Bone marrow (tissue), 2 donors: ENCODE measurements at regions not wholly inside any gene's neighbourhood (a gene's known extent, or its start where the extent isn't known, plus 50 kb on each side); places are given as distances from the start of the nearest gene placed in this dataset.
"Not testable (repeated sequence)": the region's sequence is repeated elsewhere in the genome, so short reads cannot be mapped to it uniquely, and the experiment has no call there.

Experiments used
- DNase-seq, 2 donors: peaks; one replicate each; lab custom pipeline; 2025; lab: John Stamatoyannopoulos, UW

DNA sequence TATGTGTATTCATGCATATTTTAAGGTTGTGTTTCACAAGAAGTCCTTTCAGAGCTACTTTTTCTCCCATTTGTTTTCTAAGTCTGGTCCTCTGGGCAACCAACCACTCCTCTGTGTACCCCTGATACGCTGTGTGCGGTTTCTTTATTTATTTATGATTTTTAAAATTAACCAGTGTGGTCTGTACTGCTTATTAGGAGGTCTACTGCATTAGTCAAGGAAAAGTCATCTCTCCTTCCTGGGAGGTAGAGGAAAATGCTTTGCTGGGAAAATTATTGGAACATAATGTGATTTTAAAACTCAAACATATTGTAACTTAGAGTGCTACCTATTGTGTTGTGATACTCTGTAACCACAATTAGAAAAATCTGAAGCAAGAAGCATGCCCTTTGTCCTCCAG is 1404.3 kb downstream of the SUCLG1 start:
- DNase-seq = no peak

- no peak for DNase-seq
Measured at GRCh38 chr2:83051538-83052170, 1407.4 kb downstream of the SUCLG1 start.

DNA sequence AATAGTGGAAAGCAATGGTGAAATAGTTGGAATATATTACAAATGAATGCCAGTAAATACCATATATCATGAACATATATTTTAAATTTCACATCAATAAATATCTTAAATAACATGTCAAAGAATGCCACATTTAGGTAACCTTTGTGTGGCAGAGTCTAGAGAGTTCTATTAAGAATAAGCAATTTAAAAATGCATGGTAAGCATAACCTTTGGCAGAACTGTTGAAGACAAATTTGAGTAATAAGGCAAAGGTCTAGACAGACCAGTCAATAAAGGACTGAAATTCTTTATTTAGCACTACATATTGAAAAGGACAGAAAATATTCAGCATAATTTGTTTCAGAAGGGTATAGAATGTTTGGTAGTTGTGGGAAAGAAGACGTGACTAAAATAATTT is 1417.0 kb downstream of the SUCLG1 start:
- no peak for DNase-seq

- DNase-seq = no peak
Measured at GRCh38 chr2:83022631-83023210, 1436.4 kb downstream of the SUCLG1 start.

- DNase-seq = no peak
Measured at GRCh38 chr2:83017366-83018090, 1441.6 kb downstream of the SUCLG1 start.

DNA sequence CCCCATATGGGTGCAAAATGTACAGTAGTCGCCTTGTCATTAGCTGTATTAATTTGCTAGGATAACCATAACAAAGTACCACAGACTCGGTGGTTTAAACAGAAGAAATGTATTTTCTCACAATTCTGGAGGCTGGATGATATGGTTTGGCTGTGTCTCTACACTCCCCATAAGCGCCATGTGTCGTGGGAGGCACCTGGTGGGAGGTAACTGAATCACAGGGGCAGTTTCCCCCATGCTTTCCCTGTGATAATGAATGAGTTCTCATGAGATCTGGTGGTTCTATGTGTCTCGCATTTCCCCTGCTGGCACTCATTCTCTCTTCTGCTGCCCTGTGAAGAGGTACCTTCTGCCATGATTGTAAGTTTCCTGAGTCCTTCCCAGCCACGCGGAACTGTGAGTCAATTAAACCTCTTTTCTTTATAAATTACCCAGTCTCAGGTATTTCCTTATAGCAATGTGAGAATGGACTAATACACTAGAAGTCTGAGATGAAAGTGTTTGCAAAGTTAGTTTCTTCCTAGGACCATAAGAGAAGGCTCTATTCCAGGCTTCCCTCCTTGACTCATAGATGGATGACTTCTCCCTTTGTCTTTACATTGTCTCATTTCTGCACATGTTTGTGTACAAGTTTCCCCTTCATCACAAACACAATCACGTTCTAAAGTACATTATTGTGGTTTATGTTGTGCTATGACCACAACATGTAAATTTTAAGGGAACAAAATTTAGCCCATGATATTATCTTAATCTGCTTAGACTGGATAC is 1442.6 kb downstream of the SUCLG1 start:
- DNase-seq = no peak

- no peak for DNase-seq
Measured at GRCh38 chr2:83015900-83016299, 1443.2 kb downstream of the SUCLG1 start.

DNA sequence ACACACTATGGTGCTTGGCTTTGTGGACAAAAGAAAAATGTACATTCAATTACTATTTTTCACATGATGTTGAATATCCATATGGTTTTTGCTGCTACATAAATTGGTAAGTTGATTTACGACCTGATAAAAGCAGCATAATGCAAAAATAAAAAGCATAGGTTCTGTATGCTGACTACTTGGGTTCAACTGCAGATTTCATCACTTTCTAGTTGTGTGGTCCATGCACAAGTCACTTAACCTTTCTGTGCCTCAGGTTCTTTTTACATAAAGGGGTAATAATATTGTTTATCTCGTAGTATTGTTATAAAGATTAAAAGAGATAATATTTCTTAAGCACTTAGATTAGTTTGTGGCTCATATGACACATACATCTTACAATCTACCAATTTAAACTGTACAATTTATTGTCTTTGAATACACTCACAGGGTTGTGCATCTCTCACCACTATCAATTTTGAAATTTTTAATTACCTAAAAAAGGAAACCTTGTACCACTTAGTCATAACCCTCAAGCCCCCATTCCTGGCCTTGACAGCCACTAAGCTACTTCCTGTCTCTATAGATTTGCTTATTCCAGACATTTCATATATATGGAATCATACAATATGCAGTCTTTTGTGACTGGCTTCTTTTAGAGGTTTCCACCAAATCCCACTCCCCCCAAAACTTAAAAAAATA is 1443.9 kb downstream of the SUCLG1 start:
- no peak for DNase-seq

DNA sequence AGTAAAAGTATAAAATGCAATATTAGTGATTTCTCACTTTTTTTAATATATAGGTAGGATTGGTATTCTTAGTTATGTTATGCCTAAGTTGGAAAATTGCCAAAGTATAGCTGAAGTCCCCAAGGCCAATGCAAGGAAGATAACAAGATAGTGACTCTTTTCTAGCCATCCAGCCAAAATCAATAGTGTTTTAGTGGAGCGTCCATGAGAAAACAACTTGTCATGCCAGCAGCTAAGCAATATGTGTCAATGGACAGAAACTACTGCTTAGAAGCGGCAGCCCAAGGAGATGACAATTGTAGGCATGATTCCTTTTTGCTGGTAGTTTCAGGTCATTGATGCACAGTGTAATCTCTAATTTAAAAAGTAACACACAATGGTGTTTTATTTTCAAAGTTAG is 1444.6 kb downstream of the SUCLG1 start:
- DNase-seq = no peak

DNA sequence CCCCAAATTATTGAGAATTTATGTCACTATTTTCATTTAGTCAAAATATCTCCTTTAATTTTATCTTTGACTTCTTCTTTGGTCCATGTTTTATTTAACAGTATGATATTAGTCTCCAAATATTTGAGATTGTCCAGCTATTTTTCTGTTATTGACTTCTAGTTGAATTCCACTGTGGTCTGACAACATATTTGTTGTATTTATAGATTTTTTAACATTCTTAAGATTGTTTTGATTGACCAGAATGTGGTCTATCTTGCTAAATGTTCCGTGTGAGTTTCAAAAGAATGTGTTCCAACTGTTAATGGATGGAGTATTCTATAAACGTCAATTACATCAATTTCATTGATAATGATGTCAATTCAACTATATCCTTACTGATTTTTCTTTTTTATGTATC is 1452.1 kb downstream of the SUCLG1 start:
- no peak for DNase-seq

GRCh38 chr2:83003555-83003954 is 1455.5 kb downstream of the SUCLG1 start:
- DNase-seq = no peak

DNA sequence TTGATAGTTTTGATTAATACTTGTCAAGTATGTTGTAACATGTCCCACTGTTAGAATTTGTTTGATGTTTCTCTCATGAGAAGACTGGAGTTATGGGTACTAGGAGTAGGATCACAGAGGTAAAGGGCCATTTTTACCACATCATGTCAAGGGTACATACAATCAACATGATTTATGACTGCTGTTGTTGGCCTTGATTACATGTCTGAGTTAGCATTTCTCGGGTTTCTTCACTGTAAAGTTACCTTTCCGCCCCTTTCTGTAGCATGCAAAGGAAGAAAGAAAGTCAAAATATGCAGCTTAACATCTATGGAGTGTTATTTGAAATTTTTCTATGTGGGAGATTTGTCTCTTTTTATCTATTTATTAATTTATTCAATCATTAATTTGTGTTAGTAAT is 1456.4 kb downstream of the SUCLG1 start:
- DNase-seq = no peak

DNA sequence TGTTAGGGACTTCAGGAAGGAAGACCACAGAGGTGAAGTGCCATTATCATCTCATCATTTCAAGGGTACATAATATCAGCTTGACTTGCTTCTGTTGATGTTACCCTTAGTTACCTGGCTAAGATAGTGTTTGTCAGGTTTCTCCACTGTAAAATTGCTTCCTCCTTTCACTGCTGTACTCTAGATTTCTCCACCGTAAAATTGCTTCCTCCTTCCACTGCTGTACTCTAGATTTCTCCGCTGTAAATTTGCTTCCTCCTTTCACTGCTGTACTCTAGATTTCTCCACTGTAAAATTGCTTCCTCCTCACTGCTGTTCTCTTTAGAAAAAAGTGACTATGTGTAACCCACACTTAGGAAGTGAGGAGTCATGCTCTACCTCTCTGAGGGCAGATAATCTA is 1460.3 kb downstream of the SUCLG1 start:
- no peak for DNase-seq

DNA sequence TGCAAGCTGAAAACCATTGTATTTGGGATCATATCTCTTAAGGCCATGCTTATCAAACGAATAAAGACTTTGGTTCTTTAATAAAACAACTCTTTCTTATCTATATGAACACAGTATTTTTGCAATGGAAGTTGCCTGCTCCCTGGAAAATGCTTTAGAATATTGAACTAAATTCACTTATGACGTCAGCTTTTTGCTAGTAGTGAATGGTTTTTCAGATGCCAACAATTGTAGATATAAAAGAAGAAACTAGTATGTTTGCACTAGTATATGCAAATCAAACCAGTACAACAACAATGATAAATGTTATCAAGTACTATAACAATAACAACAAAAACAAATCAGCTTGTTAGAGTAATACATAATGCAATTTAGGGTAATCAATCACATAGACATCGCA is 1462.9 kb downstream of the SUCLG1 start:
- DNase-seq = no peak

- DNase-seq = no peak
Measured at GRCh38 chr2:82994151-82994550, 1464.9 kb downstream of the SUCLG1 start.

- no peak for DNase-seq
Measured at GRCh38 chr2:82993609-82994008, 1465.5 kb downstream of the SUCLG1 start.

DNA sequence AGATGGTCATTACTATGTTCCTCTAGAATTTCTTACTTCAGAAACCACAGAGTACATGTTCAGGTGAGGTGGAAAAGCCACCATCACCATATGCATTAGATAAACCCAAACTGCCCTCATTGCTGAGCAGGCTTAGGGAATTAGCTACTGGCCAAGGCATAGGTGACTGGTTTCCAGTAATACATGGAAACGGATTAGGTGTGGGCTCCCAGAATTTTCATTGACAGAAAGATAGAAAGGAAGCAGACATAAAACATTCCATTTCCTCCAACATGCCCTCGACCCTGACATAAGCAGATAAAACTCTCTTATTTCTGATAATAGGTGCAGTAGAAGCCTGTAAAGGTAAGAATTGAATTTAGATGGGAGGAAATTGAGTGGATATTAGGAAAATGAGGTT is 1466.1 kb downstream of the SUCLG1 start:
- DNase-seq = no peak

DNA sequence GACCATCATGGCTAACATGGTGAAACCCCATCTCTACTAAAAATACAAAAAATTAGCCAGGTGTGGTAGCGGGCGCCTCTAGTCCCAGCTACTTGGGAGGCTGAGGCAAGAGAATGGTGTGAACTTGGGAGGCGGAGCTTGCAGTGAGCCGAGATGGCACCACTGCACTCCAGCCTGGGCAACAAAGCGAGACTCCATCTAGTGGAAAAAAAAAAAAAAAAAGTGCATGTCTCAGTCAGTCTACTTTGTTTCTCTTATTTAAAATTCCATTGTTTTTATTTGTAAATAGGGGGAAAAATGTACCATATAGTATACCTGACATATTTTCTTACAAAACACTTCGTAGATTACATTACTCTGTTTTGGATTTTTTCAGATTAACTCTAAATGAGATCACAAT is 1471.4 kb downstream of the SUCLG1 start:
- not testable (repeated sequence) for DNase-seq

DNA sequence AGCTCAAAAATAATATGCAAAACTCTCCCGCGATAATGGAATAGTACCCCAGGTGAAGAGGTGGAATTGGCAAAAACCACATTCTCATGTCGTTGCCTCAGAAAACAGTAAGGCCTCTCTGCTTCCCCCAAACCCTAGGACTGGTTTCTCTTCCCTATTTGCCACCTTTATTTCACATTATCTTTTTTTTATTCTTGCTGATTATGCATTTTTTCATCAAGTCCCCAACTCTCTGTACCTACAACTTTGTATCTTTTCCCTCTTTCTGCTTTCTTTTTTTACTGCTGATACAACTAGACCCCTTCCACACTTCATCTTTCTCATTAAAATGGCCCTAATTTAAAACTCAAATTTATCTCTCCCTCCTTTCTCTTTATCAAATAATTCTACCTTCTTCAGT is 1472.2 kb downstream of the SUCLG1 start:
- no peak for DNase-seq

- no peak for DNase-seq
Measured at GRCh38 chr2:82985572-82986197, 1473.4 kb downstream of the SUCLG1 start.

GRCh38 chr2:82968358-82968757 is 1490.7 kb downstream of the SUCLG1 start:
- no peak for DNase-seq

DNA sequence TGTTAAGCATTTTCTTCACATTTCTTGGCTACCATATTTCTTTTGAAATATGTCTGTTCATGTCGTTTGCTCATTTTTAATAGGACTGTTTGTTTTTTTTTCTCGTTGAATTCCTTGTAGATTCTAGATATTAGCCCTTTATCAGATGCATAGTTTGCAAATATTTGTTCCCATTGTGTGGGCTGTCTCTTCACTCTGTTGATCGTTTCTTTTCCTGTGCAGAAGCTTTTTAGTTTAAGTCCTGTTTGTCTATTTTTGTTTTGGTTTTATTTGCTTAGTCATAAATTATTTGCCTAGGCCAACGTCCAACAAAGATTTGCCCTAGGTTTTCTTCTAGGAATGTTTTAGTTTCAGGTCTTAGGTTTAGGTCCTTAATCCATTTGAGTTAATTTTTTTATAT is 1494.7 kb downstream of the SUCLG1 start:
- no peak for DNase-seq
